HCT116 (cell line): ENCODE measurements at regions not wholly inside any gene's neighbourhood (a gene's known extent, or its start where the extent isn't known, plus 50 kb on each side); places are given as distances from the start of the nearest gene placed in this dataset.

Experiments used
- ATAC-seq: fragments of 200-7000 bp; cut with Tn5 transposase; 2 replicates; pipeline ENCODE4 v1.9.1; 2020; ENCODE audit warnings: mild to moderate bottlenecking, moderate library complexity
- BruUV-seq: library from RNA; stranded (reverse); fragments of 400-500 nt; replicated peaks from 2 replicates; lab custom pipeline; 2021; lab: Mats Ljungman, UMichigan
- CTCF ChIA-PET: fragments of 300-600 bp; sonication (Branson Sonifier 250); formaldehyde crosslinking; loops from one replicate; lab custom pipeline; 2021; ENCODE audit warnings: antibody characterized with exemption; lab: Charles Lee
- POLR2A ChIA-PET: fragments of 300-600, 350-600 bp; sonication (Branson Sonifier 250); formaldehyde crosslinking; loops from one replicate; lab custom pipeline; 2021; ENCODE audit warnings: antibody characterized with exemption; lab: Charles Lee
- RAD21 ChIA-PET, 2 experiments: fragments of 300-600 bp; sonication (Branson Sonifier 250); formaldehyde crosslinking; loops; one replicate each; lab custom pipeline; 2023; ENCODE audit warnings: low total read pairs in 2 of 2; ENCODE audit not compliant: uncharacterized antibody in 2 of 2, unreplicated experiment in 2 of 2, low non-redundant PET in 1 of 2; lab: Charles Lee
- DNase-seq: peaks from one replicate; pipeline ENCODE4 v3.0.0-alpha.2; 2010; ENCODE audit warnings: low read depth, low spot score
- H2AFZ ChIP-seq: fragments of 200-600 bp; shearing (Covaris generic), sonication (generic); 2 replicates; pipeline ENCODE4 v1.6.1; 2017; ENCODE audit warnings: low read depth, mixed run types, mixed read lengths, antibody characterized with exemption, low read length; ENCODE audit not compliant: poor library complexity, severe bottlenecking
- H3K27ac ChIP-seq: 2 replicates; pipeline ENCODE4 v1.5.1; 2012; ENCODE audit warnings: low read depth, low read length
- H3K27me3 ChIP-seq: fragments of 200-600 bp; sonication (generic); 2 replicates; pipeline ENCODE4 v1.6.1; 2016; ENCODE audit warnings: mixed run types, low read length, mixed read lengths; ENCODE audit not compliant: insufficient read depth
- H3K36me3 ChIP-seq, 2 experiments: fragments of 200-500 bp in 1 of 2; fragments of 200-600 bp in 1 of 2; sonication (Bioruptor generic) in 1 of 2; sonication (generic) in 1 of 2; 2 replicates each; pipeline versions ENCODE4 v1.5.1 to v1.6.1; 2014 to 2016; ENCODE audit warnings: low read length in 2 of 2, inconsistent platforms in 1 of 2, mixed read lengths in 1 of 2, mixed run types in 1 of 2; ENCODE audit not compliant: insufficient read depth in 2 of 2, control insufficient read depth in 1 of 2
- H3K4me1 ChIP-seq, 2 experiments: fragments of 200-600 bp in 1 of 2; sonication (generic) in 1 of 2; 2 replicates each; pipeline versions ENCODE4 v1.5.1 to v1.6.1; 2012 to 2017; ENCODE audit warnings: low read length in 2 of 2, inconsistent platforms in 1 of 2, mild to moderate bottlenecking in 1 of 2, mixed read lengths in 1 of 2, mixed run types in 1 of 2, moderate library complexity in 1 of 2; ENCODE audit not compliant: insufficient read depth in 2 of 2, control insufficient read depth in 1 of 2
- H3K4me2 ChIP-seq: fragments of 200-600 bp; sonication (generic); 2 replicates; pipeline ENCODE4 v1.6.1; 2017; ENCODE audit warnings: mixed run types, low read length, mixed read lengths
- H3K4me3 ChIP-seq, 2 experiments: fragments of 200-600 bp in 1 of 2; sonication (generic) in 1 of 2; replicated peaks in 1 of 2; 2 replicates each; pipeline ENCODE4 v1.5.1; 2011 to 2016; ENCODE audit warnings: low read length in 2 of 2, control low read depth in 1 of 2, low read depth in 1 of 2, mild to moderate bottlenecking in 1 of 2, mixed read lengths in 1 of 2, mixed run types in 1 of 2
- H3K79me2 ChIP-seq: fragments of 200-600 bp; sonication (generic); 2 replicates; pipeline ENCODE4 v1.6.1; 2017; ENCODE audit warnings: mild to moderate bottlenecking, mixed run types, low read length, moderate library complexity, mixed read lengths; ENCODE audit not compliant: insufficient read depth
- H3K9ac ChIP-seq: fragments of 200-600 bp; sonication (generic); 2 replicates; pipeline ENCODE4 v1.6.1; 2016; ENCODE audit warnings: low read length, mixed read lengths
- H3K9me2 ChIP-seq: fragments of 200-600 bp; sonication (generic), shearing (Covaris generic); 2 replicates; pipeline ENCODE4 v1.6.1; 2017; ENCODE audit warnings: mixed run types, mild to moderate bottlenecking, moderate library complexity; ENCODE audit not compliant: insufficient read depth
- H3K9me3 ChIP-seq, 2 experiments: fragments of 200-500 bp in 1 of 2; fragments of 200-600 bp in 1 of 2; sonication (Bioruptor generic) in 1 of 2; sonication (generic) in 1 of 2; 2 replicates each; pipeline ENCODE4 v1.6.1; 2014 to 2017; ENCODE audit warnings: low read length in 2 of 2, mixed read lengths in 2 of 2, inconsistent platforms in 1 of 2, low read depth in 1 of 2, mild to moderate bottlenecking in 1 of 2, mixed run types in 1 of 2, moderate library complexity in 1 of 2; ENCODE audit not compliant: control insufficient read depth in 1 of 2, insufficient read depth in 1 of 2
- H4K20me1 ChIP-seq: fragments of 200-600 bp; sonication (generic), shearing (Covaris generic); 2 replicates; pipeline ENCODE4 v1.6.1; 2017; ENCODE audit warnings: mixed run types, mild to moderate bottlenecking, moderate library complexity; ENCODE audit not compliant: insufficient read depth
- CBX3 ChIP-seq: IDR thresholded peaks from 2 replicates; pipeline ENCODE4 v1.6.1; 2012; ENCODE audit warnings: low read depth
- CEBPB ChIP-seq: IDR thresholded peaks from 2 replicates; pipeline ENCODE4 v1.6.1; 2012; ENCODE audit warnings: low read depth
- ELF1 ChIP-seq: IDR thresholded peaks from 2 replicates; pipeline ENCODE4 v1.6.1; 2012; ENCODE audit warnings: low read depth, borderline replicate concordance
- EZH2 ChIP-seq: fragments of 200-600 bp; sonication (generic); IDR thresholded peaks from 2 replicates; pipeline ENCODE4 v1.6.1; 2017; ENCODE audit warnings: antibody characterized with exemption, mixed run types
- POLR2A ChIP-seq: IDR thresholded peaks from 2 replicates; pipeline ENCODE4 v1.7.0; 2011; ENCODE audit warnings: borderline replicate concordance; ENCODE audit not compliant: insufficient read depth, insufficient read length; ENCODE audit errors: extremely low read depth
- RAD21 ChIP-seq: IDR thresholded peaks from 2 replicates; pipeline ENCODE4 v1.6.1; 2012; ENCODE audit warnings: low read depth, mild to moderate bottlenecking
- SIN3A ChIP-seq: IDR thresholded peaks from 2 replicates; pipeline ENCODE4 v1.6.1; 2012; ENCODE audit warnings: low read depth
- TCF7L2 ChIP-seq: IDR thresholded peaks from 2 replicates; pipeline ENCODE4 v1.7.0; 2011; ENCODE audit warnings: borderline replicate concordance, inconsistent platforms; ENCODE audit not compliant: insufficient read depth, insufficient read length; ENCODE audit errors: extremely low read depth
- YY1 ChIP-seq: IDR thresholded peaks from 2 replicates; pipeline ENCODE4 v1.6.1; 2011; ENCODE audit warnings: low read length, low read depth, moderate library complexity, mild to moderate bottlenecking; ENCODE audit not compliant: insufficient replicate concordance; ENCODE audit errors: extremely low read depth
- ZNF274 ChIP-seq: fragments of 200-500 bp; sonication (Bioruptor generic); IDR thresholded peaks from 2 replicates; pipeline ENCODE4 v1.6.1; 2014; ENCODE audit warnings: mild to moderate bottlenecking, low read depth, low read length, inconsistent platforms
- intact Hi-C: fragments of 100-400 bp; cut with micrococcal nuclease; formaldehyde crosslinking; loops from 2 replicates; pipeline ENCODE4 v1.10.0; 2022
- TF ChIP-seq, protein P1 (sequence below): IDR thresholded peaks from 2 replicates; pipeline ENCODE4 v1.6.1; 2012

DNA sequence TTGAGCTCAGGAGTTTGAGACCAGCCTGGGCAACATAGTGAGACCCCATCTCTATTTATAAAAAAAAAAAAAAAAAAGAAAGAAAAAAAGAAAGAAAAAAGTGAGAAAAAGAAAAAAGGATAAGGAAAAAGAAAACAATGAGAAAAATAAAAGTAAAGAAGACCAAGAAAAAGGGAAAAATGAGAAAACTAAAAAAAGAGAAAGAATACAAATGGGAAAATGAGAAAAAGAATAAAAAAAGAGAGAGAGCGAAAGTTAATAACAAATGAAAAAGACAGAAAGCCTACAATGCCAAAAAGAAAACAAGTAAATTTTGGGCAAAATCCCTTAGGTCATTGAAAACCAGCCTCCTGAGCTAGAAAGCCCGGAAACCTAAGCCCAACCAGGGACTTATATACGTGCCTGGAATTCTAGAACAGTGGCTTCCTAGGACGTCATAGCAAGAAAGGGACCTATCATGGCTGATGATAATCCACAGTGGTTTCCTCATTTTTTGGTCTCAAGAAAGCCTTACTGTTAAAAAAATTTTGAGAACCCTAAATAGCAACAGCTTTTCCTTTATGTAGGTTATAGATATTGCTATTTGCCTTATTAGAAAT lies 131.7 kb upstream of the CLINT1 start:
- H3K27me3 ChIP-seq: no peaks in the 10 kb centered on the region
- RAD21 ChIA-PET: no interaction called here
- BruUV-seq: no TSS peak
- CTCF ChIA-PET: no interaction called here
- no peaks in the 10 kb centered on the region for H4K20me1 ChIP-seq
- no peak for DNase-seq
- no peak overlapping the region for H3K9ac ChIP-seq
- no peak overlapping the region for H3K4me2 ChIP-seq
- no peaks in the 10 kb centered on the region for H3K9me2 ChIP-seq
- no peak for ATAC-seq
- H2AFZ ChIP-seq: no peak overlapping the region
- TF ChIP-seq SIN3A (no peak), CEBPB (no peak), EZH2 (no peak), CBX3 (no peak), YY1 (no peak), ZNF274 (no peak), POLR2A (no peak), ELF1 (no peak)
- TF ChIP-seq, protein P1, sequence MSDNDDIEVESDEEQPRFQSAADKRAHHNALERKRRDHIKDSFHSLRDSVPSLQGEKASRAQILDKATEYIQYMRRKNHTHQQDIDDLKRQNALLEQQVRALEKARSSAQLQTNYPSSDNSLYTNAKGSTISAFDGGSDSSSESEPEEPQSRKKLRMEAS: no peak
- no peaks in the 10 kb centered on the region for H3K79me2 ChIP-seq
- no peak overlapping the region for H3K27ac ChIP-seq
- intact Hi-C loops: no loop called here
- POLR2A ChIA-PET: no interaction called here
- no peaks in the 10 kb centered on the region for H3K4me1 ChIP-seq
- H3K9me3 ChIP-seq: no peaks in the 10 kb centered on the region
- no peak overlapping the region for H3K4me3 ChIP-seq
- no peaks in the 10 kb centered on the region for H3K36me3 ChIP-seq

DNA sequence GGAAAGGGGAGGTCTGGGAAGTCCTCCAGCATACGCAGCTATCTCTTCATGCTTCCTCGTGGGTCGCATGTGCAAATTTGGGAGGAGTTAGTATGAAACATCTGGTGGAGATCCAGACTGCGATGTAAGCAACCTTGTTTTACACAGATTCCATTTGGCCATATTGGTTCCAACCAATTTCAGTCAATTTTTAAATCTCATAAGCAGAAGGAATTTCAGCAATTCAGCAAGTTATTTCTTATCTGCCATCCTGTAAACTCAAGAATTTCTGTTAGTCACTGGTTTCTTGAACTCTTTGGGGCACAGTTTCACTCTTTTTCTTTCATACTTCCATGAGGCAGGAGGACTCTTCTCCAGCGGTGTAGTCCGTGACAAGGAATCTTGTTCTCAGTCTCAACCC lies 130.4 kb upstream of the CLINT1 start:
- H3K4me2 ChIP-seq: no peak overlapping the region
- no peak overlapping the region for H3K27ac ChIP-seq
- no peak overlapping the region for H3K9ac ChIP-seq
- ChIA-PET RAD21 (no interaction called here), CTCF (no interaction called here), POLR2A (no interaction called here)
- no peaks in the 10 kb centered on the region for H3K9me2 ChIP-seq
- H3K36me3 ChIP-seq: no peaks in the 10 kb centered on the region
- no peaks in the 10 kb centered on the region for H3K4me1 ChIP-seq
- DNase-seq (no peak), ATAC-seq (no peak)
- H3K9me3 ChIP-seq: no peaks in the 10 kb centered on the region
- no peaks in the 10 kb centered on the region for H4K20me1 ChIP-seq
- intact Hi-C loops: no loop called here
- no peak overlapping the region for H3K4me3 ChIP-seq
- H2AFZ ChIP-seq: no peak overlapping the region
- H3K27me3 ChIP-seq: no peaks in the 10 kb centered on the region
- TF ChIP-seq RAD21 (no peak), CEBPB (no peak), TCF7L2 (no peak)
- no peaks in the 10 kb centered on the region for H3K79me2 ChIP-seq
- BruUV-seq: no TSS peak
